HEK293 (cell line): ENCODE measurements at regions not wholly inside any gene's neighbourhood (a gene's known extent, or its start where the extent isn't known, plus 50 kb on each side); places are given as distances from the start of the nearest gene placed in this dataset.
"Not testable (repeated sequence)": the region's sequence is repeated elsewhere in the genome, so short reads cannot be mapped to it uniquely, and the experiment has no call there.

Experiments
- CTCF ChIA-PET: fragments of 350-600 bp; formaldehyde crosslinking; extraction: SDS; loops from one replicate; lab custom pipeline; 2021; ENCODE audit warnings: antibody characterized with exemption; lab: Yijun Ruan, JAX
- POLR2A ChIA-PET: fragments of 300-600 bp; formaldehyde crosslinking; extraction: SDS; loops from one replicate; lab custom pipeline; 2020; ENCODE audit warnings: antibody characterized with exemption, inconsistent platforms; lab: Yijun Ruan, JAX
- H3K27ac ChIP-seq: fragments of 200-500 bp; sonication (Bioruptor generic); 2 replicates; pipeline ENCODE4 v1.5.1; 2014; ENCODE audit warnings: low read depth, low read length, control low read depth, inconsistent platforms; ENCODE audit errors: extremely low read depth
- H3K36me3 ChIP-seq, 2 experiments: fragments of 200-500 bp in 1 of 2; sonication (Bioruptor generic) in 1 of 2; 1 replicate in 1 of 2; 2 replicates in 1 of 2; pipeline ENCODE4 v1.5.1; 2014 to 2017; ENCODE audit warnings: inconsistent platforms in 2 of 2, low read length in 2 of 2; ENCODE audit not compliant: control insufficient read depth in 2 of 2, insufficient read depth in 1 of 2
- H3K4me1 ChIP-seq: fragments of 200-500 bp; sonication (Bioruptor generic); 2 replicates; pipeline ENCODE4 v1.5.1; 2014; ENCODE audit warnings: mild to moderate bottlenecking, low read length, inconsistent platforms; ENCODE audit not compliant: control insufficient read depth, insufficient read depth
- H3K4me3 ChIP-seq: 2 replicates; pipeline ENCODE4 v1.5.1; 2011; ENCODE audit warnings: low read depth, mild to moderate bottlenecking, control low read depth, low read length, moderate library complexity
- H3K9me3 ChIP-seq: fragments of 200-500 bp; sonication (Bioruptor generic); 2 replicates; pipeline ENCODE4 v1.5.1; 2014; ENCODE audit warnings: low read depth, low read length, inconsistent platforms; ENCODE audit not compliant: control insufficient read depth, insufficient read depth
- HOXD13 ChIP-seq: sonication (generic); formaldehyde crosslinking; IDR thresholded peaks from 2 replicates; pipeline ENCODE4 v1.8.0; 2022; ENCODE audit warnings: missing genetic modification reagents, borderline replicate concordance
- KLF10 ChIP-seq: fragments of 450-650 bp; IDR thresholded peaks from 2 replicates; pipeline ENCODE4 v1.5.1; 2018; ENCODE audit warnings: missing biosample characterization, mild to moderate bottlenecking, missing genetic modification characterization
- SETDB1 ChIP-seq: IDR thresholded peaks from one replicate; pipeline ENCODE4 v1.6.1; 2017; ENCODE audit warnings: mild to moderate bottlenecking, low read length, moderate library complexity, mixed read lengths; ENCODE audit not compliant: insufficient read length
- YY2 ChIP-seq: fragments of 450-650 bp; formaldehyde crosslinking; IDR thresholded peaks from 2 replicates; pipeline ENCODE4 v1.5.1; 2016; ENCODE audit warnings: missing biosample characterization, missing genetic modification characterization
- ZNF121 ChIP-seq: fragments of 450-650 bp; formaldehyde crosslinking; IDR thresholded peaks from 2 replicates; pipeline ENCODE4 v1.5.1; 2016; ENCODE audit warnings: missing biosample characterization, missing genetic modification characterization
- ZNF184 ChIP-seq: fragments of 450-650 bp; IDR thresholded peaks from 2 replicates; pipeline ENCODE4 v1.5.1; 2018; ENCODE audit warnings: missing biosample characterization, mild to moderate bottlenecking, missing genetic modification characterization
- ZNF48 ChIP-seq: fragments of 450-650 bp; formaldehyde crosslinking; IDR thresholded peaks from 2 replicates; pipeline ENCODE4 v1.5.1; 2016; ENCODE audit warnings: missing biosample characterization, missing genetic modification characterization
- ZNF514 ChIP-seq: fragments of 450-650 bp; formaldehyde crosslinking; IDR thresholded peaks from 2 replicates; pipeline ENCODE4 v1.5.1; 2016; ENCODE audit warnings: missing biosample characterization, missing genetic modification characterization
- ZNF623 ChIP-seq: fragments of 450-650 bp; formaldehyde crosslinking; IDR thresholded peaks from 2 replicates; pipeline ENCODE4 v1.5.1; 2016; ENCODE audit warnings: missing biosample characterization, missing genetic modification characterization
- ZNF654 ChIP-seq: fragments of 450-650 bp; formaldehyde crosslinking; IDR thresholded peaks from 2 replicates; pipeline ENCODE4 v1.5.1; 2016; ENCODE audit warnings: low read depth, missing biosample characterization, missing genetic modification characterization
- ZNF776 ChIP-seq: fragments of 450-650 bp; formaldehyde crosslinking; IDR thresholded peaks from 2 replicates; pipeline ENCODE4 v1.5.0; 2017; ENCODE audit warnings: missing biosample characterization, missing genetic modification characterization, borderline replicate concordance
- TF ChIP-seq, protein P1 (sequence below): IDR thresholded peaks from 2 replicates; pipeline ENCODE4 v1.6.1; 2011; ENCODE audit warnings: mild to moderate bottlenecking, low read depth, low read length, borderline replicate concordance
- TF ChIP-seq, protein P2 (sequence below): fragments of 450-650 bp; formaldehyde crosslinking; IDR thresholded peaks from 2 replicates; pipeline ENCODE4 v1.5.1; 2016; ENCODE audit warnings: missing biosample characterization, missing genetic modification characterization

- Histone ChIP-seq H3K9me3 (no peaks in the 10 kb centered on the region), H3K27ac (no peak overlapping the region), H3K36me3 (no peaks in the 10 kb centered on the region), H3K4me3 (no peak overlapping the region), H3K4me1 (no peaks in the 10 kb centered on the region)
- POLR2A ChIA-PET, result no interaction called here
- TF ChIP-seq ZNF48 (tag by site-specific recombination) (no peak), ZNF623 (tag by site-specific recombination) (peak; percentile 90)
- CTCF ChIA-PET, result interaction anchor here (0.6 to 0.8 kb wide), 2 partner anchors 144 to 439 kb away, joined by 3 to 4 read pairs; no protein-coding TSS in a partner anchor
Measured at GRCh38 chr20:52062452-52063209, 128.9 kb downstream of the ZFP64 start.

DNA sequence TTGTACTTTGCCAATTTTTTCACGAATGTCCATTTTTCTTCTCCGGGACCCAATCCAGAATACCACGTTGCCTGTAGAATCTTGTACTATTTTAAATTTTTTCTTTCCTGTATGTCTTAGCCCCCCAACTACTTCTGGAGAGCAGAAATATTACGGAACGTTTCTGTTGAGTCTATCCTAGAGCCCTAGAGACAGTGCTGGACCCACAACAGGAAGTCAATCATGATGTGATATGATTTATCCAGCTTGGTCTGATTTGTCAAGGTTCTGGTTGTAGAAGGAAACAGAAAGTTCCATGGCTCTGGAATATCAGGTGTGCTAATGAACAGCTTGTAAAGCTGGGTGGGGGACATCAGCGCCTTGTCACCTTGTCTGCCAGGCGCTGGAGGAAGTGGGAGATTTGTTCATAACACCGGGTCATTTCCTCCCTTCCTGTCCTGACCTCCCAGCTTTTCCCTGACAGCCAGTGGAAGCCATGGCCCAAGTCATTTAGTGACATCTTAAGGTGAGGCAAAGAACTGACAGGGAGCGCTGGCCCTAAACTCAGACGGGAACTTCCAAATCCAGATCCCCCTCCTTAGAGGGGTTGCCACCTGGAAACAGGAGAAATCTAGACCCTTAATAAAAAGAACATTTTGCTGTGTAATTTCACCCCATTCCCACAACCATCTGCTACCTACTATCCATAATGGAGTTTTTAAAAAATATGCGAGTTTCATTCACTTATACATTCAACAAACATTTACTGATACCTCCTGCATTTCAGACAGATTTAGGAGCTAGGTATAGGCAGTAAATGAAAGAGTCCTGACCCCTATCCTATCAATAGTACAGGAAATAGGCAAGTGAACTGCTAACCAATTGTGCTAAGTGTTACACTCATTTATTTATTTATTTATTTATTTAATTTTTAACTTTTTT is 130.5 kb downstream of the ZFP64 start:
- H3K4me3 ChIP-seq, result no peak overlapping the region
- POLR2A ChIA-PET, result no interaction called here
- H3K36me3 ChIP-seq, result peaks cover 0 to 3% of the 10 kb centered on the region in 2 experiments; a peak in 1 of 3 replicates
- H3K4me1 ChIP-seq, result no peaks in the 10 kb centered on the region
- no peaks in the 10 kb centered on the region for H3K9me3 ChIP-seq
- H3K27ac ChIP-seq, result no peak overlapping the region
- CTCF ChIA-PET, result interaction anchor here (0.8 to 1.0 kb wide), 5 partner anchors 8 to 438 kb away, joined by 3 to 4 read pairs (median 3); no protein-coding TSS in a partner anchor
- no peak for TF ChIP-seq YY2 (tag by site-specific recombination)
- peak; percentile 40 for TF ChIP-seq ZNF654 (tag by site-specific recombination)
- TF ChIP-seq, protein P1, sequence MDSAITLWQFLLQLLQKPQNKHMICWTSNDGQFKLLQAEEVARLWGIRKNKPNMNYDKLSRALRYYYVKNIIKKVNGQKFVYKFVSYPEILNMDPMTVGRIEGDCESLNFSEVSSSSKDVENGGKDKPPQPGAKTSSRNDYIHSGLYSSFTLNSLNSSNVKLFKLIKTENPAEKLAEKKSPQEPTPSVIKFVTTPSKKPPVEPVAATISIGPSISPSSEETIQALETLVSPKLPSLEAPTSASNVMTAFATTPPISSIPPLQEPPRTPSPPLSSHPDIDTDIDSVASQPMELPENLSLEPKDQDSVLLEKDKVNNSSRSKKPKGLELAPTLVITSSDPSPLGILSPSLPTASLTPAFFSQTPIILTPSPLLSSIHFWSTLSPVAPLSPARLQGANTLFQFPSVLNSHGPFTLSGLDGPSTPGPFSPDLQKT, result no peak
- TF ChIP-seq ZNF184 (tag by site-specific recombination), result no peak
- TF ChIP-seq KLF10 (tag by site-specific recombination), result no peak
- TF ChIP-seq ZNF48 (tag by site-specific recombination), result no peak
- no peak for TF ChIP-seq ZNF121 (tag by site-specific recombination)
- no peak for TF ChIP-seq ZNF776 (tag by site-specific recombination)
- no peak for TF ChIP-seq ZNF514
- TF ChIP-seq HOXD13, result no peak
- TF ChIP-seq, protein P2, sequence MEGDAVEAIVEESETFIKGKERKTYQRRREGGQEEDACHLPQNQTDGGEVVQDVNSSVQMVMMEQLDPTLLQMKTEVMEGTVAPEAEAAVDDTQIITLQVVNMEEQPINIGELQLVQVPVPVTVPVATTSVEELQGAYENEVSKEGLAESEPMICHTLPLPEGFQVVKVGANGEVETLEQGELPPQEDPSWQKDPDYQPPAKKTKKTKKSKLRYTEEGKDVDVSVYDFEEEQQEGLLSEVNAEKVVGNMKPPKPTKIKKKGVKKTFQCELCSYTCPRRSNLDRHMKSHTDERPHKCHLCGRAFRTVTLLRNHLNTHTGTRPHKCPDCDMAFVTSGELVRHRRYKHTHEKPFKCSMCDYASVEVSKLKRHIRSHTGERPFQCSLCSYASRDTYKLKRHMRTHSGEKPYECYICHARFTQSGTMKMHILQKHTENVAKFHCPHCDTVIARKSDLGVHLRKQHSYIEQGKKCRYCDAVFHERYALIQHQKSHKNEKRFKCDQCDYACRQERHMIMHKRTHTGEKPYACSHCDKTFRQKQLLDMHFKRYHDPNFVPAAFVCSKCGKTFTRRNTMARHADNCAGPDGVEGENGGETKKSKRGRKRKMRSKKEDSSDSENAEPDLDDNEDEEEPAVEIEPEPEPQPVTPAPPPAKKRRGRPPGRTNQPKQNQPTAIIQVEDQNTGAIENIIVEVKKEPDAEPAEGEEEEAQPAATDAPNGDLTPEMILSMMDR (tag by site-specific recombination), result peak; percentile 31; the same call in 1 of the 2 replicates

DNA sequence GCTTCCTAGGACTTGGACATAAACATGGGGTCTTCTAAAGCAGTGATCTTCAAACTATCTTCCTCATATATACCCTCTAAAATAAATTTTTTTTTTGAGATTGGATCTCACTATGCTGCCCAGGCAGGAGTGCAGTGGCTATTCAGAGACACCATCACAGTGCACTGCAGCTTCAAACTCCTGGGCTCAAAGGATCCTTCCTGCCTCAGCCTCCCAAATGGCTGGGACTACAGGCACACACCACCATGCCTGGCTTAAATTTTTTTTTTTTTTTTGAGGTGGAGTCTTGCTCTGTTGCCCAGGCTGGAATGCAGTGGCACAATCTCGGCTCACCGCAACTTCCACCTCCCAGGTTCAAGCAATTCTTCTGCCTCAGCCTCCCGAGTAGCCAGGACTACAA is 134.4 kb downstream of the ZFP64 start:
- peak; percentile 52 for TF ChIP-seq SETDB1
- peak; percentile 70 for TF ChIP-seq ZNF121 (tag by site-specific recombination)
- H3K4me3 ChIP-seq, H3K4me1 ChIP-seq, POLR2A ChIA-PET, H3K9me3 ChIP-seq, H3K36me3 ChIP-seq, H3K27ac ChIP-seq: not testable (repeated sequence)
- CTCF ChIA-PET, result interaction anchor here (0.6 to 1.2 kb wide), 3 partner anchors 8 to 433 kb away, joined by 3 to 4 read pairs (median 3); no protein-coding TSS in a partner anchor
